ENCODE measurements at regions not wholly inside any gene's neighbourhood (a gene's known extent, or its start where the extent isn't known, plus 50 kb on each side); places are given as distances from the start of the nearest gene placed in this dataset.

DNA sequence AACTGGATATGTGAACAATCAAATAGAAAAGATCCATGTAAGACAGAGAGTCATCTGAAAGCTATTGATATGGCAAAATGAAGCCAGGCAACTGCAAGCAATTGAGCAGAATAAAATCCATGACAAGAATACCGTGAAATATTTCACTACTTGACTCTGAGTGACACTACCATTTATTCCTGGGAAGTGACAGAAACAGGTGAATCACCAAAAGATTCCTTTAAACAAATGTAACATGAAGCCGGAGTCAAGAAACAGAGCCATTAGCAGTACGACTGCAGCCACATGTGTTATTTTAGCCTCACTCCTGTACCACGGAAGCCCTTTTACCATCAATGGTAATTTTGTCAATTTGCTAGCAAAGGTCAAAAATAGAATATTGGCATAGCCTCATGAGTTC, 197.7 kb upstream of the POT1 start:
- no peak for FAIRE-seq
- no peaks in the 10 kb centered on the region for H3K4me1 ChIP-seq (replicated peaks in 1 of 2; ENCODE audit: control insufficient read depth in 2 of 2, insufficient read depth in 2 of 2, low read length in 2 of 2)

DNA sequence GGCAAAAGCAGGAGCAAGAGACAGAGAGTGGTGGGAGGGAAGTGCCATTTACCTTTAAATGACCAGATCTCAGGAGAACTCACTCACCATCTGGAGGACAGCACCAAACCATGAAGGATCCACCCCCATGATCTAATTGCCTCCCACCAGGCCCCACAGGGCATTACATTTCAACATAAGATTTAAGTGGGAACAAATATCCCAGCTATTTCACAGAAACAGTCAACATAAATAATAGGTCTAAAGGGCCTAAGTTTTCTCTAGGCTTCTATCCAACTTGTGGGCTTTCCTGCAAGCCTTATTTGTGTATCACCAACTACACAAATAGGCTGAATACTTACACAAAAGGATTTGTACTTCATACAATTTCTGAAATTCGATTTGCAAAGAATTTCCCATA, 196.8 kb upstream of the POT1 start:
- no peak overlapping the region for H2AFZ ChIP-seq (ENCODE audit: low read depth, low read length)
- CTCF ChIA-PET (ENCODE audit: low intra/inter-chr PET ratio): no interaction called here
- WGBS (ENCODE audit: insufficient coverage, low coverage, missing lambda C conversion rate): 3% methylated on average over 1 of the region's 1 CpG
- DNase-seq (ENCODE audit: extremely low read depth in 1 of 4, low spot score in 3 of 4): no peak
- no peaks in the 10 kb centered on the region for H3K4me1 ChIP-seq (replicated peaks in 1 of 2; ENCODE audit: control insufficient read depth in 2 of 2, insufficient read depth in 2 of 2, low read length in 2 of 2)
- no peak for ATAC-seq
- no peaks in the 10 kb centered on the region for H3K36me3 ChIP-seq (ENCODE audit: control insufficient read depth, insufficient read depth, low read length)
- no peaks in the 10 kb centered on the region for H3K9me1 ChIP-seq (ENCODE audit: control insufficient read depth, insufficient read depth, low read length)
- no peak overlapping the region for H3K4me3 ChIP-seq
- FAIRE-seq: no peak
- H4K20me1 ChIP-seq (replicated peaks; ENCODE audit: control insufficient read depth, insufficient read depth, low read length): no peaks in the 10 kb centered on the region
- no TSS peak for BruUV-seq (replicated peaks)
- H3K27ac ChIP-seq (ENCODE audit: extremely low read depth, low read depth, low read length): no peak overlapping the region
- intact Hi-C loops (cut with micrococcal nuclease): no loop called here
- H3K27me3 ChIP-seq (ENCODE audit: control insufficient read depth in 2 of 2, insufficient read depth in 2 of 2, low read length in 2 of 2): no peaks in the 10 kb centered on the region; a peak in 1 of 5 replicates
- H3K4me2 ChIP-seq (ENCODE audit: insufficient read depth, low read length): no peak overlapping the region
- H3K79me2 ChIP-seq (ENCODE audit: control insufficient read depth, insufficient read depth, low read length): no peaks in the 10 kb centered on the region
- H3K9ac ChIP-seq (ENCODE audit: insufficient read depth in 1 of 2, low read depth in 2 of 2, low read length in 2 of 2): no peak overlapping the region
- POLR2A ChIA-PET: no interaction called here
- no peaks in the 10 kb centered on the region for H3K9me3 ChIP-seq (replicated peaks; ENCODE audit: control insufficient read depth, insufficient read depth, low read depth, low read length)
- in situ Hi-C loops (cut with MboI): no loop called here
- TF ChIP-seq, protein P1, sequence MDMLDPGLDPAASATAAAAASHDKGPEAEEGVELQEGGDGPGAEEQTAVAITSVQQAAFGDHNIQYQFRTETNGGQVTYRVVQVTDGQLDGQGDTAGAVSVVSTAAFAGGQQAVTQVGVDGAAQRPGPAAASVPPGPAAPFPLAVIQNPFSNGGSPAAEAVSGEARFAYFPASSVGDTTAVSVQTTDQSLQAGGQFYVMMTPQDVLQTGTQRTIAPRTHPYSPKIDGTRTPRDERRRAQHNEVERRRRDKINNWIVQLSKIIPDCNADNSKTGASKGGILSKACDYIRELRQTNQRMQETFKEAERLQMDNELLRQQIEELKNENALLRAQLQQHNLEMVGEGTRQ (CRISPR knock-in tag; IDR thresholded peaks at IDR 0.05): no peak
- no peak for TF ChIP-seq ZNF354B (CRISPR knock-in tag; IDR thresholded peaks at IDR 0.05)
- no peak for TF ChIP-seq MEIS2 (IDR thresholded peaks at IDR 0.05; ENCODE audit: partially characterized antibody)
- no peak for TF ChIP-seq ZNF76 (CRISPR knock-in tag; IDR thresholded peaks at IDR 0.05; ENCODE audit: borderline replicate concordance)
- TF ChIP-seq, protein P2, sequence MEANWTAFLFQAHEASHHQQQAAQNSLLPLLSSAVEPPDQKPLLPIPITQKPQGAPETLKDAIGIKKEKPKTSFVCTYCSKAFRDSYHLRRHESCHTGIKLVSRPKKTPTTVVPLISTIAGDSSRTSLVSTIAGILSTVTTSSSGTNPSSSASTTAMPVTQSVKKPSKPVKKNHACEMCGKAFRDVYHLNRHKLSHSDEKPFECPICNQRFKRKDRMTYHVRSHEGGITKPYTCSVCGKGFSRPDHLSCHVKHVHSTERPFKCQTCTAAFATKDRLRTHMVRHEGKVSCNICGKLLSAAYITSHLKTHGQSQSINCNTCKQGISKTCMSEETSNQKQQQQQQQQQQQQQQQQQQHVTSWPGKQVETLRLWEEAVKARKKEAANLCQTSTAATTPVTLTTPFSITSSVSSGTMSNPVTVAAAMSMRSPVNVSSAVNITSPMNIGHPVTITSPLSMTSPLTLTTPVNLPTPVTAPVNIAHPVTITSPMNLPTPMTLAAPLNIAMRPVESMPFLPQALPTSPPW (CRISPR knock-in tag; IDR thresholded peaks at IDR 0.05): no peak
- no peak for TF ChIP-seq HIVEP1 (CRISPR knock-in tag; IDR thresholded peaks at IDR 0.05)
- TF ChIP-seq EHMT2 (IDR thresholded peaks at IDR 0.05): no peak
- no peak for TF ChIP-seq ERF (CRISPR knock-in tag; IDR thresholded peaks at IDR 0.05)

More for the DNA sequence above, 197.7 kb upstream of the POT1 start:
- WGBS (ENCODE audit: insufficient coverage, low coverage, missing lambda C conversion rate): 3% methylated on average over 4 of the region's 4 CpGs
- TF ChIP-seq CHD1 (IDR thresholded peaks at IDR 0.05; ENCODE audit: low read length): no peak
- Histone ChIP-seq H3K4me2 (ENCODE audit: insufficient read depth, low read length) (no peak overlapping the region), H3K27me3 (ENCODE audit: control insufficient read depth in 2 of 2, insufficient read depth in 2 of 2, low read length in 2 of 2) (no peaks in the 10 kb centered on the region; a peak in 1 of 5 replicates), H3K9me1 (ENCODE audit: control insufficient read depth, insufficient read depth, low read length) (no peaks in the 10 kb centered on the region), H2AFZ (ENCODE audit: low read depth, low read length) (no peak overlapping the region), H3K9ac (ENCODE audit: insufficient read depth in 1 of 2, low read depth in 2 of 2, low read length in 2 of 2) (no peak overlapping the region), H3K79me2 (ENCODE audit: control insufficient read depth, insufficient read depth, low read length) (no peaks in the 10 kb centered on the region), H3K4me3 (no peak overlapping the region), H3K27ac (ENCODE audit: extremely low read depth, low read depth, low read length) (no peak overlapping the region), H3K9me3 (replicated peaks; ENCODE audit: control insufficient read depth, insufficient read depth, low read depth, low read length) (no peaks in the 10 kb centered on the region), H3K36me3 (ENCODE audit: control insufficient read depth, insufficient read depth, low read length) (no peaks in the 10 kb centered on the region), H4K20me1 (replicated peaks; ENCODE audit: control insufficient read depth, insufficient read depth, low read length) (no peaks in the 10 kb centered on the region)
- ATAC-seq: no peak
- DNase-seq (ENCODE audit: extremely low read depth in 1 of 4, low spot score in 3 of 4): no peak
- BruUV-seq (replicated peaks): no TSS peak
- CTCF ChIA-PET (ENCODE audit: low intra/inter-chr PET ratio): no interaction called here
- in situ Hi-C loops (cut with MboI): no loop called here
- intact Hi-C loops (cut with micrococcal nuclease): no loop called here
- POLR2A ChIA-PET: no interaction called here
